ENCODE measurements at regions not wholly inside any gene's neighbourhood (a gene's known extent, or its start where the extent isn't known, plus 50 kb on each side); places are given as distances from the start of the nearest gene placed in this dataset.

GRCh38 chr15:47866446-47866845 lies 149.1 kb downstream of the SEMA6D start:
- Histone ChIP-seq H3K36me3 (ENCODE audit: insufficient read depth) (no peaks in the 10 kb centered on the region), H3K4me1 (ENCODE audit: insufficient read depth) (no peaks in the 10 kb centered on the region), H3K4me3 (ENCODE audit: low read depth, low read length) (no peak overlapping the region), H3K27ac (ENCODE audit: low read depth) (no peak overlapping the region)
- DNase-seq (ENCODE audit: extremely low spot score): no peak
- 65% methylated on average over 1 of the region's 1 CpG for WGBS

GRCh38 chr15:47870300-47870955 lies 153.1 kb downstream of the SEMA6D start:
- 87% methylated on average over 1 of the region's 1 CpG for whole genome bisulfite sequencing
- Histone ChIP-seq H3K4me1 (ENCODE audit: insufficient read depth) (no peaks in the 10 kb centered on the region), H3K36me3 (ENCODE audit: insufficient read depth) (no peaks in the 10 kb centered on the region), H3K4me3 (ENCODE audit: low read depth, low read length) (no peak overlapping the region), H3K27ac (ENCODE audit: low read depth) (no peak overlapping the region)
- no peak for DNase-seq (ENCODE audit: extremely low spot score)

DNA sequence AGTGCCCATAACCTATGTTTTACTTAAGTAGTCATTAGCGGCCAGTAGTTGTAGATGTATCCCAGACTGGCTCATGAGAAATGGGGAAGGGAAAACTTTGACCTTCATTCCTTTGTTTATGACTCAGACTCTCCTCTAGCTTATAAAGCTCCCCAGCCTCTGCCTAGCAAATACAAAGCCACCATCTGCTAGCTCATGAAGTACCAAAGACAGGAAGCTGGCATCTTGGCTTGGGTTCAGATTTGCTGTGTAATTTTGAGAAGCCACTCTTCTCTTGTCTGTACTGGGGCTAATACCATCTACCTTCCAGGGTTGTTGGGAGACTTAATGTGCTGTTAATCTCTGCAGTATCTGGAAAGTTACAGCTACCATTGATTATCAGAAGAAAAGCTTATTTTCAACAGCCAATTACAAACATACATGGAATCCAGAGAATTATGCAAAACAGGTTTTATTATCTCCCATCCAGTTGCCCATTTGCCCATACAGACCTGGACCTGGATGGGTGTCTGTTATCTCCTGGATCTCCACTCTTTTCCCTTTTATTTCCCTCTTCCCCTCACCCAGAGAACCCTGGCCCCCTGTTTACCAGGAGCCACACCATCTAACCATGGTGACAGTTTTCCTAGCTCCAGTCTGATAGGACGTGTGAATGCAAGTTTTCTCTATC lies 153.8 kb downstream of the SEMA6D start:
- no peak for DNase-seq (ENCODE audit: extremely low spot score)
- Histone ChIP-seq H3K4me1 (ENCODE audit: insufficient read depth) (no peaks in the 10 kb centered on the region), H3K27ac (ENCODE audit: low read depth) (no peak overlapping the region), H3K36me3 (ENCODE audit: insufficient read depth) (no peaks in the 10 kb centered on the region), H3K4me3 (ENCODE audit: low read depth, low read length) (no peak overlapping the region)
- 67% methylated on average over 2 of the region's 2 CpGs for WGBS

GRCh38 chr15:47872208-47872607 lies 154.9 kb downstream of the SEMA6D start:
- Histone ChIP-seq H3K27ac (ENCODE audit: low read depth) (no peak overlapping the region), H3K4me3 (ENCODE audit: low read depth, low read length) (no peak overlapping the region), H3K4me1 (ENCODE audit: insufficient read depth) (no peaks in the 10 kb centered on the region), H3K36me3 (ENCODE audit: insufficient read depth) (no peaks in the 10 kb centered on the region)
- DNase-seq (ENCODE audit: extremely low spot score): no peak

DNA sequence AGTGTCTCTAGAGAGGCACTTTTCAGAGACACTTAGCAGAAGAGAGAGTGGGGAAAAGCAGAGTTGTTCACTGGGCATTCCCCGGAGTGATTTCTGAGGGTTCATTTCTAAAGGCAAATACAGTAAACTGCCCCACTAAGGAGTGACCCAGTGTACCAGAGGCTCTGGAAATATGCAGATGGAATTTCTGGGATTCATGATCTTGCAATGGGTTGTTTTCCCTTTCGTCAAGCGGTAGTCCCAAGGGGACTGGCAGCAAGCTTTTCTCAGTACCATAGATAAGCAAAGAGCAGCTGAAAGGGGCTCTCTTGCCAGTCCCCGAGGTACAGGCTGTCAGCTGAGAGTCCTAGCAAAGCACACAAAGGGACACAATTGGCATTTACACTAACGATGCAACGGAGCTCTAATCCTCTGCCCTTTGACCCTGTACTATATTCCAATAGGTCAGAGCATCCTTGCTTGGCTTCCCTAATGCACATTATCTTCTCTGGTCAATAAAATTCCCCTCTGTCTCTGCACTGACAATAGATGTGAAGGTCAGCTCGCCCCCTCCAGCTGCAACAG lies 155.6 kb downstream of the SEMA6D start:
- 66% methylated on average over 7 of the region's 7 CpGs for WGBS
- no peaks in the 10 kb centered on the region for H3K4me1 ChIP-seq (ENCODE audit: insufficient read depth)
- no peaks in the 10 kb centered on the region for H3K36me3 ChIP-seq (ENCODE audit: insufficient read depth)
- no peak for DNase-seq (ENCODE audit: extremely low spot score)
- no peak overlapping the region for H3K4me3 ChIP-seq (ENCODE audit: low read depth, low read length)
- H3K27ac ChIP-seq (ENCODE audit: low read depth): no peak overlapping the region

GRCh38 chr15:47876986-47877385 lies 159.7 kb downstream of the SEMA6D start:
- Histone ChIP-seq H3K36me3 (ENCODE audit: insufficient read depth) (no peaks in the 10 kb centered on the region), H3K4me1 (ENCODE audit: insufficient read depth) (no peaks in the 10 kb centered on the region), H3K27ac (ENCODE audit: low read depth) (no peak overlapping the region), H3K4me3 (ENCODE audit: low read depth, low read length) (no peak overlapping the region)
- WGBS: 78% methylated on average over 5 of the region's 5 CpGs
- no peak for DNase-seq (ENCODE audit: extremely low spot score)

GRCh38 chr15:47877836-47878235 lies 160.5 kb downstream of the SEMA6D start:
- H3K4me3 ChIP-seq (ENCODE audit: low read depth, low read length): no peak overlapping the region
- WGBS: 89% methylated on average over 5 of the region's 5 CpGs
- H3K36me3 ChIP-seq (ENCODE audit: insufficient read depth): no peaks in the 10 kb centered on the region
- DNase-seq (ENCODE audit: extremely low spot score): no peak
- H3K4me1 ChIP-seq (ENCODE audit: insufficient read depth): no peaks in the 10 kb centered on the region
- H3K27ac ChIP-seq (ENCODE audit: low read depth): no peak overlapping the region

GRCh38 chr15:47885920-47886319 lies 168.6 kb downstream of the SEMA6D start:
- H3K4me1 ChIP-seq (ENCODE audit: insufficient read depth): no peaks in the 10 kb centered on the region
- H3K36me3 ChIP-seq (ENCODE audit: insufficient read depth): no peaks in the 10 kb centered on the region
- no peak overlapping the region for H3K4me3 ChIP-seq (ENCODE audit: low read depth, low read length)
- WGBS: 47% methylated on average over 4 of the region's 4 CpGs
- no peak for DNase-seq (ENCODE audit: extremely low spot score)
- no peak overlapping the region for H3K27ac ChIP-seq (ENCODE audit: low read depth)

DNA sequence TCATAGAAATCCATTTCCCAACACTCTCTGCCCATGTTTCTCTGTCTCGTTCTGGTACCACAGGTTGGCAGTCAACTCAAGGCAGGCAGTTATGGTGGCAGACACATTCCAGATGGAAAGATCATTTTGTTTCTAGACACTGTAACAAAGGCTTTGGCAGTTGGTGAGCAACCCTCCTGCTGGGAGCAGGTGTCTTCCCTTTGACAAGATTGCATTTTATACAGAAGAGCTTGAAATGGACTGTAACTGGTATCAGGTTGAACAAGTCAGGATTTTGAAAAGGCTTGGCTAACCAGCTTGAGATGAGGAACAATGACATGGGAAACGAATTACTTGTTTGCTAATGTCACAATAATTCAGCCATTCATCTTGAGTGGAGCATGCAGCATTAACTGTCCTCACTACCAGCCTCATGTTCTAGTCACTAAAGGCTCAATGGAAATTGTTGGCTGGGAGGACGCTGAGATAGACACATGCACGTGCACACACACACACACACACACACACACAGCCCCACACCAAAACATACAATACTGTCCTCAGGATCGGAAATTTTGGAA lies 170.0 kb downstream of the SEMA6D start:
- H3K4me1 ChIP-seq (ENCODE audit: insufficient read depth): no peaks in the 10 kb centered on the region
- H3K4me3 ChIP-seq (ENCODE audit: low read depth, low read length): no peak overlapping the region
- H3K27ac ChIP-seq (ENCODE audit: low read depth): no peak overlapping the region
- DNase-seq (ENCODE audit: extremely low spot score): no peak
- WGBS: 82% methylated on average over 5 of the region's 5 CpGs
- no peaks in the 10 kb centered on the region for H3K36me3 ChIP-seq (ENCODE audit: insufficient read depth)

GRCh38 chr15:47888385-47889100 lies 171.2 kb downstream of the SEMA6D start:
- DNase-seq (ENCODE audit: extremely low spot score): no peak
- Histone ChIP-seq H3K4me1 (ENCODE audit: insufficient read depth) (no peaks in the 10 kb centered on the region), H3K27ac (ENCODE audit: low read depth) (no peak overlapping the region), H3K4me3 (ENCODE audit: low read depth, low read length) (no peak overlapping the region), H3K36me3 (ENCODE audit: insufficient read depth) (no peaks in the 10 kb centered on the region)
- WGBS: 75% methylated on average over 2 of the region's 2 CpGs

DNA sequence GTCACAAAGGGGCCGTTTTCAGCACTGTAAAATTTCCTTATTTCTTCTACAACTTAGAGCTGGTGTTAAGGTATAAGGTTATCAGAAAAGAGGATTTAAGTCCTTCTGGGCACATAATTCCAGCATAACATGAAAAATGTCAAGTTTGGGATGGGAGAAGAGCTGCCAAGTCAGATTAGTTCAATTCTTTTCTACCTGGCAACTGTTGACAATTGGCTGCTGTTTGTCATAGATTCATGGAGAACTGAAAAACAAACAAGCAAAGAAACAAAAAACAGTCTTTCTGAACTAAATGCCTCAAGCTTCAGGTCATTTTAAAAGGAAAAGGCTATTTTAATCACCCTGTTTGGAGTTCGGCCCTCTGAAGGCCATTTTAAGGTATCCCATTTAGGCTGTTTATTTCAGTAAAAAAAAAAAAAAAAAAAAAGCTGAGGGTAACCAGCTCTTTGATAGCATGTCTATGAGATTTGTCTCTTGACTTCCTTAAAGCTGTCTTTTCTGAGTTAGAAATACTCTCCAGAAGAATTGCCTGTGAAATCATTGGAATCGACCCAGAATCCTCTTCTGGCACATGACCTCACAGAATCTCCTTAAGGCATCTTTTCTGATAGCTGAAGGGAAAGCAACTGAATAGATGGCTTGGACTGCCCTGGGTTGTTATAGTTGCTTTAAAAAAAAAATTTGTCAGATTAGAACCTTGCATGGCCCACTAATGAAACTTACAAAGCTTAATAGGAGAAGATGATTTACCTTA lies 173.3 kb downstream of the SEMA6D start:
- no peak overlapping the region for H3K27ac ChIP-seq (ENCODE audit: low read depth)
- H3K4me3 ChIP-seq (ENCODE audit: low read depth, low read length): no peak overlapping the region
- no peaks in the 10 kb centered on the region for H3K4me1 ChIP-seq (ENCODE audit: insufficient read depth)
- DNase-seq (ENCODE audit: extremely low spot score): no peak
- H3K36me3 ChIP-seq (ENCODE audit: insufficient read depth): no peaks in the 10 kb centered on the region
- WGBS: 43% methylated on average over 3 of the region's 3 CpGs

GRCh38 chr15:47897525-47897924 lies 180.2 kb downstream of the SEMA6D start:
- DNase-seq (ENCODE audit: extremely low spot score): no peak
- Histone ChIP-seq H3K27ac (ENCODE audit: low read depth) (no peak overlapping the region), H3K4me1 (ENCODE audit: insufficient read depth) (no peaks in the 10 kb centered on the region), H3K36me3 (ENCODE audit: insufficient read depth) (no peaks in the 10 kb centered on the region), H3K4me3 (ENCODE audit: low read depth, low read length) (no peak overlapping the region)
- WGBS: 45% methylated on average over 2 of the region's 2 CpGs

- 78% methylated on average over 1 of the region's 1 CpG for WGBS
- no peaks in the 10 kb centered on the region for H3K4me1 ChIP-seq (ENCODE audit: insufficient read depth)
- DNase-seq (ENCODE audit: extremely low spot score): no peak
- no peak overlapping the region for H3K27ac ChIP-seq (ENCODE audit: low read depth)
- no peak overlapping the region for H3K4me3 ChIP-seq (ENCODE audit: low read depth, low read length)
- H3K36me3 ChIP-seq (ENCODE audit: insufficient read depth): no peaks in the 10 kb centered on the region
Observed at GRCh38 chr15:47900751-47901150, 183.4 kb downstream of the SEMA6D start.

All from urinary bladder (tissue), 3 donors.